Panc1 (cell line): ENCODE measurements at regions not wholly inside any gene's neighbourhood (a gene's known extent, or its start where the extent isn't known, plus 50 kb on each side); places are given as distances from the start of the nearest gene placed in this dataset.

ENCODE experiments used
- CTCF ChIP-seq: fragments of 450-650 bp; IDR thresholded peaks from 2 replicates; pipeline ENCODE4 v1.5.1; 2017; ENCODE audit warnings: mild to moderate bottlenecking
- SIN3A ChIP-seq: IDR thresholded peaks from 2 replicates; pipeline ENCODE4 v1.6.1; 2012; ENCODE audit warnings: low read depth, mild to moderate bottlenecking, low read length, moderate library complexity, borderline replicate concordance; ENCODE audit not compliant: insufficient read depth
- TF ChIP-seq, protein P1 (sequence below), 2 experiments: IDR thresholded peaks; 2 replicates each; pipeline ENCODE4 v1.6.1; 2011 to 2012; ENCODE audit warnings: low read depth in 2 of 2, control low read depth in 1 of 2, low read length in 1 of 2, mild to moderate bottlenecking in 1 of 2, moderate library complexity in 1 of 2; ENCODE audit not compliant: insufficient read depth in 1 of 2

GRCh38 chr15:55084673-55085072 is 112.1 kb downstream of the RSL24D1 start:
- TF ChIP-seq CTCF (no peak), SIN3A (no peak)
- TF ChIP-seq, protein P1, sequence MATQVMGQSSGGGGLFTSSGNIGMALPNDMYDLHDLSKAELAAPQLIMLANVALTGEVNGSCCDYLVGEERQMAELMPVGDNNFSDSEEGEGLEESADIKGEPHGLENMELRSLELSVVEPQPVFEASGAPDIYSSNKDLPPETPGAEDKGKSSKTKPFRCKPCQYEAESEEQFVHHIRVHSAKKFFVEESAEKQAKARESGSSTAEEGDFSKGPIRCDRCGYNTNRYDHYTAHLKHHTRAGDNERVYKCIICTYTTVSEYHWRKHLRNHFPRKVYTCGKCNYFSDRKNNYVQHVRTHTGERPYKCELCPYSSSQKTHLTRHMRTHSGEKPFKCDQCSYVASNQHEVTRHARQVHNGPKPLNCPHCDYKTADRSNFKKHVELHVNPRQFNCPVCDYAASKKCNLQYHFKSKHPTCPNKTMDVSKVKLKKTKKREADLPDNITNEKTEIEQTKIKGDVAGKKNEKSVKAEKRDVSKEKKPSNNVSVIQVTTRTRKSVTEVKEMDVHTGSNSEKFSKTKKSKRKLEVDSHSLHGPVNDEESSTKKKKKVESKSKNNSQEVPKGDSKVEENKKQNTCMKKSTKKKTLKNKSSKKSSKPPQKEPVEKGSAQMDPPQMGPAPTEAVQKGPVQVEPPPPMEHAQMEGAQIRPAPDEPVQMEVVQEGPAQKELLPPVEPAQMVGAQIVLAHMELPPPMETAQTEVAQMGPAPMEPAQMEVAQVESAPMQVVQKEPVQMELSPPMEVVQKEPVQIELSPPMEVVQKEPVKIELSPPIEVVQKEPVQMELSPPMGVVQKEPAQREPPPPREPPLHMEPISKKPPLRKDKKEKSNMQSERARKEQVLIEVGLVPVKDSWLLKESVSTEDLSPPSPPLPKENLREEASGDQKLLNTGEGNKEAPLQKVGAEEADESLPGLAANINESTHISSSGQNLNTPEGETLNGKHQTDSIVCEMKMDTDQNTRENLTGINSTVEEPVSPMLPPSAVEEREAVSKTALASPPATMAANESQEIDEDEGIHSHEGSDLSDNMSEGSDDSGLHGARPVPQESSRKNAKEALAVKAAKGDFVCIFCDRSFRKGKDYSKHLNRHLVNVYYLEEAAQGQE (IDR thresholded peaks at IDR 0.05; ENCODE audit: insufficient read depth in 1 of 2, low read depth in 2 of 2, low read length in 1 of 2): no peak
